Left ventricle myocardium superior (tissue), 1 donor: ENCODE measurements at regions not wholly inside any gene's neighbourhood (a gene's known extent, or its start where the extent isn't known, plus 50 kb on each side); places are given as distances from the start of the nearest gene placed in this dataset.

ENCODE experiments used
- ATAC-seq: fragments of 200-7000 bp; cut with Tn5 transposase; one replicate; pipeline ENCODE4 v1.9.1; 2020; ENCODE audit warnings: mild to moderate bottlenecking, moderate library complexity
- DNase-seq: peaks from one replicate; pipeline ENCODE4 v3.0.0-alpha.2; 2020
- intact Hi-C: fragments of 100-400 bp; cut with micrococcal nuclease; formaldehyde crosslinking; loops from one replicate; pipeline ENCODE4 v1.11.0; 2022
- donor health status: DM: no; HTN: yes; CAD: no; lungs with severe emphysema.

- DNase-seq (no peak), ATAC-seq (no peak)
- intact Hi-C loops = no loop called here
Measured at GRCh38 chr18:27461957-27462356, 276.8 kb upstream of the CHST9 start.

GRCh38 chr18:27449104-27449503 lies 264.0 kb upstream of the CHST9 start:
- DNase-seq (no peak), ATAC-seq (no peak)
- intact Hi-C loops = no loop called here

GRCh38 chr18:27447930-27448329 lies 262.8 kb upstream of the CHST9 start:
- intact Hi-C loops = no loop called here
- no peak for DNase-seq

GRCh38 chr18:27447451-27447881 lies 262.4 kb upstream of the CHST9 start:
- ATAC-seq = no peak
- intact Hi-C loops = no loop called here
- DNase-seq = no peak

More at GRCh38 chr18:27447930-27448329, 262.8 kb upstream of the CHST9 start:
- no peak for ATAC-seq

GRCh38 chr18:27430595-27430994 lies 245.5 kb upstream of the CHST9 start:
- no peak for ATAC-seq
- DNase-seq = no peak
- intact Hi-C loops = no loop called here

GRCh38 chr18:27428716-27429475 lies 243.8 kb upstream of the CHST9 start:
- intact Hi-C loops = no loop called here
- ATAC-seq (no peak), DNase-seq (no peak)

- DNase-seq (no peak), ATAC-seq (no peak)
- intact Hi-C loops = no loop called here
Measured at GRCh38 chr18:27428120-27428519, 243.0 kb upstream of the CHST9 start.

GRCh38 chr18:27423581-27423980 lies 238.5 kb upstream of the CHST9 start:
- no peak for ATAC-seq
- no peak for DNase-seq
- intact Hi-C loops = no loop called here

- no peak for ATAC-seq
- no peak for DNase-seq
- intact Hi-C loops = loop anchor here (2.0 kb wide), 1 partner anchor 89 kb away; no protein-coding TSS in a partner anchor
Measured at GRCh38 chr18:27419646-27420045, 234.5 kb upstream of the CHST9 start.

GRCh38 chr18:27415495-27415894 lies 230.4 kb upstream of the CHST9 start:
- intact Hi-C loops = no loop called here
- ATAC-seq (no peak), DNase-seq (no peak)

- ATAC-seq (no peak), DNase-seq (no peak)
- intact Hi-C loops = no loop called here
Measured at GRCh38 chr18:27414682-27415081, 229.6 kb upstream of the CHST9 start.

- intact Hi-C loops = no loop called here
- DNase-seq (no peak), ATAC-seq (peak; percentile 92)
Measured at GRCh38 chr18:27413495-27414401, 228.6 kb upstream of the CHST9 start.

- no peak for DNase-seq
- no peak for ATAC-seq
- intact Hi-C loops = no loop called here
Measured at GRCh38 chr18:27412556-27412955, 227.4 kb upstream of the CHST9 start.

GRCh38 chr18:27411911-27412310 lies 226.8 kb upstream of the CHST9 start:
- intact Hi-C loops = no loop called here
- no peak for DNase-seq
- ATAC-seq = no peak

GRCh38 chr18:27411013-27411412 lies 225.9 kb upstream of the CHST9 start:
- DNase-seq (no peak), ATAC-seq (no peak)
- intact Hi-C loops = no loop called here

GRCh38 chr18:27404855-27405254 lies 219.7 kb upstream of the CHST9 start:
- ATAC-seq (no peak), DNase-seq (no peak)
- intact Hi-C loops = no loop called here

- no peak for DNase-seq
- no peak for ATAC-seq
- intact Hi-C loops = no loop called here
Measured at GRCh38 chr18:27400001-27400400, 214.9 kb upstream of the CHST9 start.

GRCh38 chr18:27395752-27396151 lies 210.6 kb upstream of the CHST9 start:
- ATAC-seq = no peak
- intact Hi-C loops = no loop called here
- DNase-seq = no peak

- ATAC-seq (no peak), DNase-seq (no peak)
- intact Hi-C loops = no loop called here
Measured at GRCh38 chr18:27394687-27395086, 209.6 kb upstream of the CHST9 start.

- DNase-seq = no peak
- intact Hi-C loops = no loop called here
- ATAC-seq = peak; percentile 69
Measured at GRCh38 chr18:27382567-27383216, 197.6 kb upstream of the CHST9 start.
